NCI-H345 treated with DMSO at 0.1 percent for 48 hours (cell line): ENCODE measurements at regions not wholly inside any gene's neighbourhood (a gene's known extent, or its start where the extent isn't known, plus 50 kb on each side); places are given as distances from the start of the nearest gene placed in this dataset.

Experiments
- DNase-seq: peaks from one replicate; lab custom pipeline; 2025; ENCODE audit not compliant: unreplicated experiment; lab: John Stamatoyannopoulos, UW

- peak; percentile 56 for DNase-seq
Observed at GRCh38 chr15:94677202-94677790, 445.9 kb downstream of the MCTP2 start.

GRCh38 chr15:94682171-94682570 lies 450.8 kb downstream of the MCTP2 start:
- DNase-seq: no peak

- DNase-seq: no peak
Observed at GRCh38 chr15:94683902-94684301, 452.5 kb downstream of the MCTP2 start.

GRCh38 chr15:94691169-94691568 lies 459.8 kb downstream of the MCTP2 start:
- no peak for DNase-seq

- no peak for DNase-seq
Observed at GRCh38 chr15:94692710-94693109, 461.3 kb downstream of the MCTP2 start.

GRCh38 chr15:94700211-94700610 lies 468.9 kb downstream of the MCTP2 start:
- no peak for DNase-seq

- no peak for DNase-seq
Observed at GRCh38 chr15:94701281-94701985, 470.1 kb downstream of the MCTP2 start.

GRCh38 chr15:94703596-94703995 lies 472.2 kb downstream of the MCTP2 start:
- no peak for DNase-seq

GRCh38 chr15:94704421-94704820 lies 473.1 kb downstream of the MCTP2 start:
- DNase-seq: no peak

GRCh38 chr15:94704946-94705345 lies 473.6 kb downstream of the MCTP2 start:
- DNase-seq: no peak

DNA sequence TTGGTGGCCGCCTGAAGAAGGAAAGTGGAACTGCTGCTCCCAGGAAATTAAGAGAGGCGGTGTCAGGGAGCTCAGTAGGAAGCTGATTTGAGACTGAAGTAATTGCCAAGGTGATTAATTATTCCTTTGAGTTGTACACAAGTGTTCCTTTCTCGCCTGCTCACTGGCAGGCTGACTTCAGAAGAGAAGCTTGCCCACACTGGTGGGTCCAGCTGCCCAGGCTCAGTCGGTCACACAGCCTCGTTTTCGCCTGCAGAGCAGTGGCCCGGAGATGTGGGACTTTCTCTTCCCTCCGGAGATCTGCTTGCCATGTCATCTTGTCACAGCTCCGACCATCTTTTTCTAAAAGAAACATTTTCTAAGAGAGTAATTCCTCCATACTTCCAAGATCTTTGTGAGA lies 478.0 kb downstream of the MCTP2 start:
- no peak for DNase-seq

- DNase-seq: no peak
Observed at GRCh38 chr15:94722024-94722636, 490.8 kb downstream of the MCTP2 start.

GRCh38 chr15:94723801-94724200 lies 492.4 kb downstream of the MCTP2 start:
- DNase-seq: no peak

DNA sequence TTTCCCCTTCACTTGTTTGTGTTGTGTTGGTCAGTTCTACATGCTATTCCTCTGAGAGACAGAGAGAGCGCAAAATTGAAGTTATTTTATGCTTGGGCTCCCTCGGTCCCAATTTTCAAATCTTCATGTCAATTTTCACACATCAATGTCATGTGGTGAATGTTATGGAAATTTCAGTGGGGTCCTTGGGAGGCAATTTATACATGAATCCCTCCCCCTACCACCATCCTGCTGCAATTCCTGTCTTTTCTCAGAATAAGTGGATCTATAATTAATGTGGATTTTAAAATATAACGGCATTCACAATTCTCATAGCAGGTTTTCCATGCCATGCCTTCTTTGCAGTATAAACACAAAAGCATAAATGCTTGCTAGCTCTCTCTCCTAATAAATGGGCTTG lies 499.9 kb downstream of the MCTP2 start:
- no peak for DNase-seq

- no peak for DNase-seq
Observed at GRCh38 chr15:94734460-94734859, 503.1 kb downstream of the MCTP2 start.

DNA sequence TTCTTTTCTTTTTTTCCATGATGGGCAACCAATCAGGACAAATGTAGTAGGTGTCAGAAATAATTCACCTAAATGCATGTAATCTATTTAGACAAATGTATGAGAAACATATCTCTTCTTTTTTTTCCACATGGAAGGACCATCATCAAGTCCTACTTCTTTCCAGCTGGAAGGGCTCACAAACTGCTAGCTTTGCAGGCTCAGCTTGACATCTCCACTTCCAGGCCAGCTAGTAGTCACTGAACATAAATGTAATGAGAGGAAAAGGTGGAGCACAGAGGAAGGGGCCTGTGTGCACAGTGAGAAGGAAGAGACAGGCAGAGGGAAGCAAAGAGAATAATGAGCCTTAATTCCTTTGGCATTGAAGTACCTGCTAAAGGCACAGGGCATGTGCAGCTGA lies 504.9 kb downstream of the MCTP2 start:
- no peak for DNase-seq

GRCh38 chr15:94739639-94740038 lies 508.3 kb downstream of the MCTP2 start:
- no peak for DNase-seq

- DNase-seq: no peak
Observed at GRCh38 chr15:94740469-94740868, 509.1 kb downstream of the MCTP2 start.

DNA sequence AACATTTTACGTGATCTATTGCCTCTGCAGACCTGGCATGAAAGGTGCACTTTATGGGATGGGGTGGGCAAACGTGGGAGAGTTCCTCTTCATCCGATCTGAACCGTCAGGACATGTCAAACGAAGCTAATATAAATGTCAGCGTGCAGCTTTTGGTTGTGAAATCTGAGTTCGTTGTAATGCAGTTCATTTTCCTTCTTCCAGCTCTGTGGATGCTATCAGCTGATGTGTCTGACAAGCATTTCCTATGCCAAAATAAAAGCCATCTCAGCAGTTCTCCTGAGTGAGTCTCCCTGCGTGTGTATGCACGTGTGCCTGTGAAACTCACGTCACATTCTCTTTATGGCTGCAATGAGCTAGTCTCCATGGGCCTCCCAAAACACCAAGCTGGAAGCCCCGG lies 512.3 kb downstream of the MCTP2 start:
- no peak for DNase-seq

- DNase-seq: peak; percentile 45
Observed at GRCh38 chr15:94744080-94744793, 512.9 kb downstream of the MCTP2 start.

GRCh38 chr15:94745371-94745770 lies 514.0 kb downstream of the MCTP2 start:
- no peak for DNase-seq

DNA sequence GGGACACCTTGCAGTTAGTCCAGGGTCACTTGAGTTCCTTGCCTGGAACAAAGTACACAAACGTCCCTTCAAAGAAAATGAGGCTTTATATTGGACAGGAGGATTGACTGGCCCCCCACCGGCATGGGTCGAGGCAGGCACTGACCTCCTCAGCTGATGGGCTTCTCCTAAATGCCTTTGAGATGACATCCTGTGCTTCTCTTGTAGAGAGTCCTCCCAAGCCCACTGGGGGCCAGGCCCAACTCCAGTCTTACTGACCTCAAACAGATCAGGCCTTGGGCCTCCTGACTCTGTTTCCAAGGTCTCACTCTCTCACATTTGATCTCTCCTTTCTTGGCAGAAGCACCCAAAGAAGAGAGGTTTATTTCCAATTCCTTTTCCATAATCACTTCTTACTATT lies 516.1 kb downstream of the MCTP2 start:
- no peak for DNase-seq
